ENCODE measurements at regions not wholly inside any gene's neighbourhood (a gene's known extent, or its start where the extent isn't known, plus 50 kb on each side); places are given as distances from the start of the nearest gene placed in this dataset.

- no peak overlapping the region for H3K4me2 ChIP-seq (ENCODE audit: low read length)
- no peaks in the 10 kb centered on the region for H3K27me3 ChIP-seq (ENCODE audit: insufficient read depth, low read length)
- ChIA-PET RAD21 (ENCODE audit: low non-redundant PET in 1 of 2, low total read pairs in 2 of 2, uncharacterized antibody in 2 of 2, unreplicated experiment in 2 of 2) (no interaction called here), POLR2A (no interaction called here), CTCF (no interaction called here)
- H3K9me3 ChIP-seq (ENCODE audit: control insufficient read depth in 1 of 2, insufficient read depth in 1 of 2, low read depth in 1 of 2, low read length in 2 of 2) = peaks cover 2 to 6% of the 10 kb centered on the region in 2 experiments; a peak in 1 of 4 replicates
- ATAC-seq = no peak
- BruUV-seq (replicated peaks) = no TSS peak
- no peak for DNase-seq (ENCODE audit: low read depth, low spot score)
- H3K9ac ChIP-seq (ENCODE audit: low read length) = no peak overlapping the region
- intact Hi-C loops (cut with micrococcal nuclease) = no loop called here
- H3K9me2 ChIP-seq (ENCODE audit: insufficient read depth) = no peaks in the 10 kb centered on the region
- H4K20me1 ChIP-seq (ENCODE audit: insufficient read depth) = no peaks in the 10 kb centered on the region
- H3K27ac ChIP-seq (ENCODE audit: low read depth, low read length) = no peak overlapping the region
- no peak overlapping the region for H2AFZ ChIP-seq (ENCODE audit: low read depth, low read length, poor library complexity, severe bottlenecking)
- no peak overlapping the region for H3K4me3 ChIP-seq (replicated peaks in 1 of 2; ENCODE audit: low read depth in 1 of 2, low read length in 2 of 2)
- no peaks in the 10 kb centered on the region for H3K79me2 ChIP-seq (ENCODE audit: insufficient read depth, low read length)
- H3K36me3 ChIP-seq (ENCODE audit: control insufficient read depth in 1 of 2, insufficient read depth in 2 of 2, low read length in 2 of 2) = no peaks in the 10 kb centered on the region
- TF ChIP-seq SRF (IDR thresholded peaks at IDR 0.05; ENCODE audit: low read depth) (no peak), CBX3 (IDR thresholded peaks at IDR 0.05; ENCODE audit: low read depth) (no peak), FOSL1 (IDR thresholded peaks at IDR 0.05; ENCODE audit: low read depth) (no peak), ELF1 (IDR thresholded peaks at IDR 0.05; ENCODE audit: borderline replicate concordance, low read depth) (no peak), RAD21 (IDR thresholded peaks at IDR 0.05; ENCODE audit: low read depth) (no peak), JUND (IDR thresholded peaks at IDR 0.05) (no peak), ZFX (IDR thresholded peaks at IDR 0.05) (no peak), EZH2phosphoT487 (IDR thresholded peaks at IDR 0.05; ENCODE audit: borderline replicate concordance) (no peak), ZNF274 (IDR thresholded peaks at IDR 0.05; ENCODE audit: low read depth, low read length) (no peak), ZBTB33 (IDR thresholded peaks at IDR 0.05; ENCODE audit: extremely low read depth, insufficient replicate concordance, low read length) (no peak), MAX (IDR thresholded peaks at IDR 0.05) (no peak), SP1 (IDR thresholded peaks at IDR 0.05; ENCODE audit: low read depth) (no peak), YY1 (IDR thresholded peaks at IDR 0.05; ENCODE audit: extremely low read depth, insufficient replicate concordance, low read depth, low read length) (no peak), EZH2 (IDR thresholded peaks at IDR 0.05) (no peak), TCF7L2 (IDR thresholded peaks at IDR 0.05; ENCODE audit: borderline replicate concordance, extremely low read depth, insufficient read depth, insufficient read length) (no peak), POLR2AphosphoS5 (IDR thresholded peaks at IDR 0.05; ENCODE audit: low read depth, low read length) (no peak)
- no peaks in the 10 kb centered on the region for H3K4me1 ChIP-seq (ENCODE audit: control insufficient read depth in 1 of 2, insufficient read depth in 2 of 2, low read length in 2 of 2)
Observed at GRCh38 chr5:155626592-155626991, 613.0 kb downstream of the KIF4B start.
